ENCODE measurements at regions not wholly inside any gene's neighbourhood (a gene's known extent, or its start where the extent isn't known, plus 50 kb on each side); places are given as distances from the start of the nearest gene placed in this dataset.

GRCh38 chr10:36717118-36717517 is 408.3 kb upstream of the ANKRD30A start:
- no peaks in the 10 kb centered on the region for H3K27me3 ChIP-seq
- DNase-seq, result no peak
- H3K9me3 ChIP-seq, result no peaks in the 10 kb centered on the region
- no peak overlapping the region for H3K27ac ChIP-seq
- no peak overlapping the region for H3K4me3 ChIP-seq
- TF ChIP-seq CTCF (IDR thresholded peaks at IDR 0.05), result no peak
- ATAC-seq, result no peak
- 88 to 90% methylated on average over 2 of the region's 2 CpGs for WGBS, 2 donors
- no peaks in the 10 kb centered on the region for H3K36me3 ChIP-seq
- no peaks in the 10 kb centered on the region for H3K4me1 ChIP-seq
- intact Hi-C loops (cut with DNase I), result loop anchor here in 1 of 10 donors (10.0 kb wide), 1 partner anchor 1412 kb away; no protein-coding TSS in a partner anchor

GRCh38 chr10:36716291-36716690 is 409.1 kb upstream of the ANKRD30A start:
- no peak for TF ChIP-seq CTCF (IDR thresholded peaks at IDR 0.05)
- ATAC-seq (no peak), DNase-seq (no peak)
- Histone ChIP-seq H3K27ac (no peak overlapping the region), H3K9me3 (no peaks in the 10 kb centered on the region), H3K27me3 (no peaks in the 10 kb centered on the region), H3K36me3 (no peaks in the 10 kb centered on the region), H3K4me3 (no peak overlapping the region), H3K4me1 (no peaks in the 10 kb centered on the region)
- WGBS, 2 donors, result 89% methylated on average over 2 of the region's 2 CpGs
- intact Hi-C loops (cut with DNase I), result loop anchor here in 1 of 10 donors (10.0 kb wide), 1 partner anchor 1411 kb away; no protein-coding TSS in a partner anchor

- intact Hi-C loops (cut with DNase I), result loop anchor here in 1 of 10 donors (10.0 kb wide), 1 partner anchor 1408 kb away; no protein-coding TSS in a partner anchor
- no peak for ATAC-seq
- TF ChIP-seq CTCF (IDR thresholded peaks at IDR 0.05), result no peak
- no peak overlapping the region for H3K4me3 ChIP-seq
- H3K36me3 ChIP-seq, result no peaks in the 10 kb centered on the region
- H3K27ac ChIP-seq, result no peak overlapping the region
- DNase-seq, result no peak
- H3K9me3 ChIP-seq, result no peaks in the 10 kb centered on the region
- H3K27me3 ChIP-seq, result no peaks in the 10 kb centered on the region
- H3K4me1 ChIP-seq, result no peaks in the 10 kb centered on the region
Observed at GRCh38 chr10:36712695-36713094, 412.7 kb upstream of the ANKRD30A start.

- no peak for DNase-seq
- no peaks in the 10 kb centered on the region for H3K27me3 ChIP-seq
- no peak overlapping the region for H3K27ac ChIP-seq
- 91 to 92% methylated on average over 4 of the region's 4 CpGs for WGBS, 2 donors
- intact Hi-C loops (cut with DNase I), result loop anchor here in 1 of 10 donors (10.0 kb wide), 1 partner anchor 1407 kb away; no protein-coding TSS in a partner anchor
- TF ChIP-seq CTCF (IDR thresholded peaks at IDR 0.05), result no peak
- no peak for ATAC-seq
- no peaks in the 10 kb centered on the region for H3K9me3 ChIP-seq
- no peak overlapping the region for H3K4me3 ChIP-seq
- no peaks in the 10 kb centered on the region for H3K36me3 ChIP-seq
- no peaks in the 10 kb centered on the region for H3K4me1 ChIP-seq
Observed at GRCh38 chr10:36711361-36711760, 414.0 kb upstream of the ANKRD30A start.

All from heart right ventricle (tissue), 16 donors.